ENCODE measurements at regions not wholly inside any gene's neighbourhood (a gene's known extent, or its start where the extent isn't known, plus 50 kb on each side); places are given as distances from the start of the nearest gene placed in this dataset.
A peak's percentile ranks its signal among the peaks of the same experiment; 100 is the strongest.
"Not testable (repeated sequence)": the region's sequence is repeated elsewhere in the genome, so short reads cannot be mapped to it uniquely, and the experiment has no call there.

GRCh38 chr4:3381208-3381607 is 60.6 kb upstream of the HGFAC start:
- not testable (repeated sequence) for H3K27ac ChIP-seq (ENCODE audit: low read depth, low read length); H3K4me1 ChIP-seq (ENCODE audit: control insufficient read depth, insufficient read depth, low read length); H3K4me3 Mint-ChIP-seq; H3K4me3 ChIP-seq (ENCODE audit: low read length); H3K9ac ChIP-seq (ENCODE audit: extremely low read depth, low read length, poor library complexity, severe bottlenecking); H3K27ac Mint-ChIP-seq; H3K27me3 Mint-ChIP-seq (ENCODE audit: insufficient read depth); DNase-seq; H3K4me1 Mint-ChIP-seq; H3K27me3 ChIP-seq (ENCODE audit: control insufficient read depth, insufficient read depth, low read length, poor library complexity, severe bottlenecking)
- peaks cover 21% of the 10 kb centered on the region for H3K36me3 ChIP-seq (ENCODE audit: control insufficient read depth, insufficient read depth, low read length)
- WGBS, 2 experiments (ENCODE audit: insufficient coverage in 1 of 2, insufficient read length in 1 of 2) = 85% methylated on average over 4 to 5 of the region's 5 CpGs
- peaks cover 35% of the 10 kb centered on the region for H3K9me3 Mint-ChIP-seq
- H3K9me3 ChIP-seq (ENCODE audit: control insufficient read depth, low read length) = peaks cover 37% of the 10 kb centered on the region
- TF ChIP-seq CTCF (conservative IDR thresholded peaks at IDR 0.05) = peak; percentile 23
- H3K36me3 Mint-ChIP-seq (ENCODE audit: low read depth) = peaks cover 38% of the 10 kb centered on the region

- H3K9ac ChIP-seq (ENCODE audit: extremely low read depth, low read length, poor library complexity, severe bottlenecking) = no peak overlapping the region
- no peaks in the 10 kb centered on the region for H3K4me1 ChIP-seq (ENCODE audit: control insufficient read depth, insufficient read depth, low read length)
- Mint-ChIP-seq H3K36me3 (ENCODE audit: low read depth) (peaks cover 37% of the 10 kb centered on the region), H3K27me3 (ENCODE audit: insufficient read depth) (no peaks in the 10 kb centered on the region), H3K27ac (no peak overlapping the region), H3K9me3 (peaks cover 35% of the 10 kb centered on the region), H3K4me1 (peaks cover 7% of the 10 kb centered on the region), H3K4me3 (no peak overlapping the region)
- H3K9me3 ChIP-seq (ENCODE audit: control insufficient read depth, low read length) = peaks cover 37% of the 10 kb centered on the region
- WGBS, 2 experiments (ENCODE audit: insufficient coverage in 1 of 2, insufficient read length in 1 of 2) = 90 to 92% methylated on average over 4 to 6 of the region's 6 CpGs
- H3K36me3 ChIP-seq (ENCODE audit: control insufficient read depth, insufficient read depth, low read length) = peaks cover 11% of the 10 kb centered on the region
- H3K27me3 ChIP-seq (ENCODE audit: control insufficient read depth, insufficient read depth, low read length, poor library complexity, severe bottlenecking) = no peaks in the 10 kb centered on the region
- no peak for DNase-seq
- no peak overlapping the region for H3K4me3 ChIP-seq (ENCODE audit: low read length)
- H3K27ac ChIP-seq (ENCODE audit: low read depth, low read length) = no peak overlapping the region
- TF ChIP-seq CTCF (conservative IDR thresholded peaks at IDR 0.05) = no peak
Observed at GRCh38 chr4:3382251-3382650, 59.5 kb upstream of the HGFAC start.

- Mint-ChIP-seq H3K27me3 (ENCODE audit: insufficient read depth) (no peaks in the 10 kb centered on the region), H3K9me3 (peaks cover 23% of the 10 kb centered on the region), H3K36me3 (ENCODE audit: low read depth) (peaks cover 19% of the 10 kb centered on the region), H3K4me1 (peaks cover 22% of the 10 kb centered on the region), H3K27ac (no peak overlapping the region), H3K4me3 (no peak overlapping the region)
- no peak for DNase-seq
- H3K27ac ChIP-seq (ENCODE audit: low read depth, low read length) = no peak overlapping the region
- no peak overlapping the region for H3K9ac ChIP-seq (ENCODE audit: extremely low read depth, low read length, poor library complexity, severe bottlenecking)
- H3K27me3 ChIP-seq (ENCODE audit: control insufficient read depth, insufficient read depth, low read length, poor library complexity, severe bottlenecking) = no peaks in the 10 kb centered on the region
- no peak overlapping the region for H3K4me3 ChIP-seq (ENCODE audit: low read length)
- TF ChIP-seq CTCF (conservative IDR thresholded peaks at IDR 0.05) = no peak
- peaks cover 20% of the 10 kb centered on the region for H3K9me3 ChIP-seq (ENCODE audit: control insufficient read depth, low read length)
- WGBS, 2 experiments (ENCODE audit: insufficient coverage in 1 of 2, insufficient read length in 1 of 2) = 86 to 92% methylated on average over 4 to 7 of the region's 7 CpGs
- no peaks in the 10 kb centered on the region for H3K36me3 ChIP-seq (ENCODE audit: control insufficient read depth, insufficient read depth, low read length)
- peaks cover 3% of the 10 kb centered on the region for H3K4me1 ChIP-seq (ENCODE audit: control insufficient read depth, insufficient read depth, low read length)
Observed at GRCh38 chr4:3384391-3384770, 57.4 kb upstream of the HGFAC start.
